ENCODE measurements at regions not wholly inside any gene's neighbourhood (a gene's known extent, or its start where the extent isn't known, plus 50 kb on each side); places are given as distances from the start of the nearest gene placed in this dataset.
A peak's percentile ranks its signal among the peaks of the same experiment; 100 is the strongest.
"Not testable (repeated sequence)": the region's sequence is repeated elsewhere in the genome, so short reads cannot be mapped to it uniquely, and the experiment has no call there.

DNA sequence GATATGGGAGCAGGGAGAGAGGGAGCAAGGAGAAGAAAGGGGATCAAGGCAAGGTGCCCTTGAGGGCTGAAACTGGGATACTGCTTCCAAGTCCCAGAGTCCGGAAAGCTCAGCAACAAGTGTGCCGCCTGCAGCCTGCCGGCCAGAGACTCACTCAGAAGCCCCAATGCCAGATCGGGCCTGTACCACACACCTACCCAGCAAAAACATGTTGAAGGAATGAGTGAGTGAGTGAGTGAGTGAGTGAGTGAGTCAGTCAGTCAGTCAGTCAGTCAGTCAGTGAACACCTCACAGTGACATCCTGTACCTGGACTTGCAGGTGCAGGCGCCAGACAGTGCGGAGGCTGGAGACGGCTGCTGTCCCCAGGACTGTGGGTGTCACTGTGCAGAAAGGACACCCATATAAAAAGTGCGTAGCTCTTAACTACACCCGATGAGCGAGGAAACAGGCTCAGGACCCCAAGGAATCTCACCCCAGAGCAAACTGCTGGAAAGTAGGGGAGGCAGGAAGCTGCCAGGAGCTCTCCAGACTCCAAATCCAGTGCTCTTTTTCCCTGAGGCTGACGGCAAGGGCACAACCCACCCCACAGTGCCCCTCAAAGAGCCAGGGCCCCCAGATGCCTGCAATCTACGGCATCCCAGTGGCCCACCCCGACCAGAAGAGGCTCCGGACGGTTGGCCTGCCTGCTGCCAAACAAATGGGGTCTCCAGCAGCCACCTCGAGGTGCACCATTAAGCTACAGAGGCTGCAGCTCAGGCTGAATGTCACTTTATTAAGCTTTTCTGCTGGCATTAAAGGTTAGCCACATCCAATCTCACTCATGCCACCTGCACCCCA is 261.7 kb downstream of the NPHP4 start:
- no peak for ATAC-seq

DNA sequence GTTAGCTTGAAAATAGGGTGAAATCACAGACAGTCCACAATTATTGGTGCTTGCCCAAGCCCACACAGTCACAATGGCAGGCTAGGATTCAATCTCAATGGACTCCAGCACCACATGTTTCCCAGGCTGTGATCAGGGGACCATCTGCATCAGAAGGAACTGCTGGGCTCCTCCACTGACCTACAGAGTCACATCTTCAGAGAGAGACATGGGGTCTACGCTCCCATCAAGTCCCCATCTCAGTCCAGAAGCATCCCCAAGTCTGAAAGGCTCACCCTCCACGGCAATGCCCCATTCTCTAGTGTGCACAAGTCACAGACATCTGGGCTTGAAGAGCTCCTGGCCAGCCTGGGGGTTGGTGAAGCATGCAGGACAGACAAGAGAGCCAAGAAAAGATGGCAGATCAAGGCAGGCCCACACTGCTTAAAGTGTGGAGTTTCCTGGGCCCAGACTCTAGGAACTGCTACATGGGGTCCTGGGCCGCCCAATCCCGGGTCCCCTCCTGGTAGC is 262.5 kb downstream of the NPHP4 start:
- no peak for ATAC-seq

GRCh38 chr1:5728663-5729355 is 263.4 kb downstream of the NPHP4 start:
- no peak for ATAC-seq

DNA sequence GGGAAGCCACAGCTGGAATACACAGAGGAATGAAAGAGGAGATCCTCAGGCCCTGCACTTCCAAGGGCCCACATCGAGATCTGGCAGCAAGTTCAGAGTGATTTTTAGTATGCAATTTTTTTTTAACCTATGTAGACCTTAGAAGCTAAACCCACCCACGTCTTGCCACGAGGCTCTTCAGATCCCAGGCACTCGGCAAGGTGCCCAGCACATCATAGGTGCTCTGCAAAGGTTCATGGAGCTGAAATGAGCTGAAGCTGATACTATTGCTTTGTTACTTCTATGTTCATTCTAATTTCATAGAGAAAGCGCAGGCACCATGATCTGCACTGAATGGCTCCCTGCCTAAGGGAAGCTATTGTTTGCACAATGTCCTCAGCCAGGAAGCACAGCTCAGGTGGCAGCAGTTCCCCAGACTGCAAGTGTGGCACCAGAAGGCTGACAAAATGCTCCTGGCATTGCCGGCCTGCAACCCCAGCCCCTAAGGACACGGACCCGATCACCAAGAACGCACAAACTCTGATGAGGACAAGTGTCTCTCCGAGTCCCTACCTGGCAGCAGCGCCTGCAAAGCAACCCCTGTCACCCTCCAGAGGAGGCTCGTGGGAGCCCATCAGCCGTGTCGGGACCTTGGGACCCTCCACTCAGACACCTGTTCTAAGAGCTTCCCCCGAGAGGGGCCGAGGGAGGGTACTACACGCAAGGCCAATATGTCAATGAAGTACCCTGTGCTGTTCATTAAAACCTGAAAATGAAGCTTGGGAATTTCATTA is 264.2 kb downstream of the NPHP4 start:
- no peak for ATAC-seq

DNA sequence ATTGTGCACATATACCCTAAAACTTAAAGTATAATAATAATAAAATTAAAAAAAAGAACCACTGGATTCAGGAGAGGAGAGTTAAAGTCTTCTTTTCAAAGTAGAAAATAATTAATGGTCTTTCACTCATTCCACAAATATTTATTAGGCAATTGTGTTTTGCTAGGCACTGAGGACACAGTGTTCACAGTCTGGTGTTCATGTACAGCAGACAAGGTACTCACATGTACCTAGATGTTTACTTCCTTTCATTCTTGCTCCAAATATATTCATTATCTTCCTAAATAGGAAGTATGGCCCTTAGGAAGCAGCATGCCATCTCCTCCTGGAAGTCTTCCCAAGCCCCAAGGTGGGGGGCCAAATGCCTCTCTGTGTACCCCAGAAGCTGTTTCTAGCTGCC is 265.0 kb downstream of the NPHP4 start:
- ATAC-seq: no peak

- ATAC-seq: not testable (repeated sequence)
Measured at GRCh38 chr1:5726586-5727184, 265.5 kb downstream of the NPHP4 start.

GRCh38 chr1:5725855-5726585 is 266.2 kb downstream of the NPHP4 start:
- ATAC-seq: no peak

- ATAC-seq: no peak
Measured at GRCh38 chr1:5725406-5725805, 266.8 kb downstream of the NPHP4 start.

GRCh38 chr1:5724847-5725246 is 267.4 kb downstream of the NPHP4 start:
- ATAC-seq: no peak

GRCh38 chr1:5722635-5723164 is 269.5 kb downstream of the NPHP4 start:
- no peak for ATAC-seq

DNA sequence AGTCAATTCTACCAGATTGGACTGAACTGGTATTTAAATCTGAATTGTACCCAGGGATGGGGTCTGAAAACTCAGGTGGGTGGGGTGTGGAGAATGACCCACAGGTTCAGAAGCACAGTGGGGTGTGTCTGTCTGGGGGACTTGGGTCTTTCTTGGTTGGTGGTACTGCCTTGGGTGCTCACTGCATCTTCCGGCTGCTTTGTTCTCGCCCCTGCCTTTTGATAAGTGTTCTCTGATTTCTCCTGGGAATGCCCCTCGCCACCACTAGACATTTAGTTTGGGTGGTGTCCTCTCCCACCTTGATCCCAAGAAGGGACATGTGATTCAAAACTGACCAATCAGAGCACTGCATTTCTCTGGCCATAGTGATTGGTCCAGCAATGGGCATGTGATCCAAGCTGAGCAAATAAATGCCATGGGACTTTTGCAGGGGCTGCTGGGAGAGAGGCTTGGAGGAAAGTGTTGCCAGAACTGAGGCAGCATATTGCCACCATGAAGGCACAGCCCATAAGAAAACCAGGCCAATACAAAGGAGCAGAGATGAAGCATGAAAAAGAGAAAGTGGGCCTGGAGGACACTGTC is 270.5 kb downstream of the NPHP4 start:
- ATAC-seq: no peak

GRCh38 chr1:5720936-5721335 is 271.3 kb downstream of the NPHP4 start:
- peak; percentile 64 for ATAC-seq

DNA sequence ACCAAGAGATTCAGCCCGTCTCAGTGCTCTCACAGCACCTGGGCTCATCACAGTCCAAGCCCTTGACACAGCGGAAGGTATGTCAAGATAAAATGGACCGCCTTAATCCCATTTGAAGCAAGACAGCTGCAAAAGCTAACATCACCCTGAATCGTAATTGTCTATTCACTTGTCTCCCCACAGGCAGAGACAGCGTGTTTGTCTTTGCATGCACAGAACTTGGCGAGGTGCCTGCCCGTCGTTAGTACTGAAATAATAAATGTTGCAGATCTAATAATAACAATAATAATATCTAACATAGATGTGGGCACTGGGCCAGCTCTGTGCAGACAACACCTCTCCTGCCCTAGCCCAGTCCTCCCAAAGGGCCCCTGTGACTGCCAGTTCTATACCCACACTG is 271.7 kb downstream of the NPHP4 start:
- peak; percentile 63 for ATAC-seq

GRCh38 chr1:5720045-5720444 is 272.2 kb downstream of the NPHP4 start:
- ATAC-seq: no peak

- ATAC-seq: no peak
Measured at GRCh38 chr1:5718831-5719632, 273.2 kb downstream of the NPHP4 start.

GRCh38 chr1:5717031-5717682 is 275.1 kb downstream of the NPHP4 start:
- no peak for ATAC-seq

DNA sequence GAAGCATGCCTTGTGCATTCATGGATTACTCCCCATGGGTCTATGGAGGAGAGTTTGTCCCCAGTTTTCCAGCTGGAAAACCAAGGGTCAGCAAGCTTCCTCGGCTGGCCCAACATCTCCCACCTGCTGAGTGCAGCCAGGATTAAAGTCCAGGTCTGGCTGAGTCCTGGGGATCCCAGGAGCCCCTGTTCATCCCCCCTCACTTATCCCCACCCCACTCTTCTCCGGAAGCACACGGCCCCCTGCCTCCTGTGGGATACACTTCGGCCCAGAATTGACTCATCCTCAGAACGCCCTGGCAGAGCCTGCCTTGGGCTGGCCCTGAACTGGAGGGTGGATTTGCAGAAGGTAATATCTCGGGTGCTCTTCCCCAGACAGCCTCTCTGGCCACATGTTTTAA is 276.1 kb downstream of the NPHP4 start:
- no peak for ATAC-seq

GRCh38 chr1:5713101-5714010 is 278.9 kb downstream of the NPHP4 start:
- ATAC-seq: no peak

Data from esophagus mucosa (tissue), 1 donor.